Pons (tissue), 1 donor: ENCODE measurements at regions not wholly inside any gene's neighbourhood (a gene's known extent, or its start where the extent isn't known, plus 50 kb on each side); places are given as distances from the start of the nearest gene placed in this dataset.
"Not testable (repeated sequence)": the region's sequence is repeated elsewhere in the genome, so short reads cannot be mapped to it uniquely, and the experiment has no call there.

Source experiments
- DNase-seq: peaks from one replicate; pipeline ENCODE4 v3.0.0-alpha.2; 2016; ENCODE audit warnings: low spot score

DNA sequence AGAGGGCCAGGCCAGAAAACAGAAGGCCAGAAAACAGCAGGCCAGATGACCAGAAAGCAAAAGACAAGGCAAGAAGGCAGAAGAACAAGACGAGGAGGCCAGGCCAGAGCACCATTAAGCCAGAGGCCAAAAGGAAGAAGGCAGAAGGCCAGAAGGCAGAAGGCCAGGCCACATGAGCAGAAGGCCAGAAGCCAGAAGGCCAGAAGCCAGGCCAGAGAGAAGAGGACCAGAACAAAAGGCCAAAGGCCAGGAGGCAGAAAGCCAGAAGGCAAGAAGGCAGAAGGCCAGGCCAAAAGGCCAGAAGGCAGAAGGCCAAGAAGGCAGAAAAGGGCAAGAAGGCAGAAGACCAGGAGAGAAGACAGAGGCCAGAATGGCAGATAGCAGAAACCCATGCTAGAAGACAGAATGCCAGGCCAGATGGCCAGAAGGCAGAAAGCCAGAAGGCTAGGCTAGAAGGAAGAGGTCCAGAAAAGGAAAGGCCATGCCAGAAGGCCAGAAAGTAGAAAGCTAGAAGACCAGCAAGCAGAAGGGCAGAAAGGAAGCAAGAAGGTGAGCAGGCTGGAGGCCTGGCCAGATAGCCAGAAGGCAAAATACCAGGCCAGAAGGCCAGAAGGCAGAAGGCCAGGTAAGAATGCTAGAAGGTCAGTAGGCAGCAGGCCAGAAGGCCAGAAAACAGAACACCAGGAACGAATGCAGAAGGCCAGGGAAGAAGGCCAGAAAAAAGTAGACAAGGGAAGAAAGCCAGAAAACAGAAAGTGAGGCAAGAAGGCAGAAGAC is 187.6 kb downstream of the TUBA3C start:
- no peak for DNase-seq

DNA sequence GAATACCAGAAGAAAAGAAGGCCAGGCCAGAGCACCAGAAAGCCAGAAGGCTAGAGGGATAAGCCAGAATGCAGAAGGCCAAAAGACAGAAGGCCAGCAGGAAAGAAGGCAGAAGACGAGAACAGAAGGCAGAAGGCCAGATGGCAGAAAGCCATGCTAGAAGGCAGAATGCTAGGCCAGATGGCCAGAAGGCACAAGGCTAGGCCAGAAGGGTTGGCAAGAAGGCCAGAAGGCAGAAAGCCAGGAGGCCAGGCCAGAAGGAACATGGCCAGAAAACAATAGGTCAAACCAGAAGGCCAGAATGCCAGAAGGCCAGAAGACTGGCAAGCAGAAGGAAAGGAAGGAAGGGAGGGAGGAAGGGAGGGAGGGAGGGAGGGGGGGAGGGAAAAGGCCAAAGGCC is 188.8 kb downstream of the TUBA3C start:
- DNase-seq, result no peak

DNA sequence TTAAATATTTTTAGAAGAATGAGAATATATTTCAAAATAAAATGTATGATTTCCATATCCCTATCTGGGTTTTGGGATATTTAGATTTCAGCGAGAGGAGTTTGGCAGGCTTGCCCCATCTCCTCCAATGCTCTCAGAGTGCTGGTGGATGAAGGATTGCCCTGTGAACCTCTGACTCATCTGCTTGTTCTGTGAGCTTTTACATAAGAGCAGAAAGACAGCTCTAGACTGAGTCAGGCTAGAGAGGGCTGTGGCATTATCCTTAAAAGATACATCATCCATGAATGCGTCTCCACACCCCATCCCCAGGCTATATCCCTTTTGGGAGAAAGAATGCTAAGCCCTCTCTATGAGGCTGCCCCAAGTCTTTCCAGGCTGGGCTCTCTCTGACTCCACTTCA is 190.6 kb downstream of the TUBA3C start:
- DNase-seq, result peak; percentile 11

DNA sequence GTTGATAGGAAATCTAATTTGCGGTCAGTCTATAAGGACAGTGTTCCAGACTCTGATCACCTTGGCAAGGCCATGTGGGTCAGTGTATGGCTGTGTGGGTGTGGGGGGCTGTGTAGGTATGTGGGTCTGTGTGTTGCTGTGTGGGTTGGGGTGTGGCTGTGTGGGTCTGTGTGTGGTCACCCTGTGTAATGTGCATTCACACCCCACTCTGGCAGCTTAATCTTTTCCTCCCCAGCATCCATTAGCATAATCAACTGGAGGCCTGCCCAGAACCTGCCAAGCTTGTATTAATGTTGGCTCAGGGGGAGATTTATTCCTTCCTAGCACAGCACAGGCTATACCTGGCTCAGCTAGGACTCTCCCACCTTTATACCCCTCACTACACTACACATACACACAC is 203.2 kb downstream of the TUBA3C start:
- no peak for DNase-seq

DNA sequence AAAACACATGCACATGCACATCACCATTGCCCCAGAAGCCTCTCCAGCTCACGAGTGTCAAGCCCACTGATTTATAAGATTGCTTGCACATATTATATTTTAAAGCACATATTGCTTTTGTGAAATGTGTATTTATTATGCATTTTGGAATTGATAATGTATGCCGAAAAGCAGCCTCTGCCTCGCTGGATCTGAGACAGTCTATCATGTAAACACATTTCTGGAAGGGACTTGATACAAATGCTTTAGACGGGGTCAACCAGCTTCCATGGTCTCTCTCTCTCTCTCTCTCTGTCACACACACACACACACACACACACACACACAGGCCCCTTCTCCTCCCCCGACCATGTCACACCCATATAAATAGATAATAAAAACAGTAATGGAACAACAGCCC is 203.8 kb downstream of the TUBA3C start:
- DNase-seq, result no peak

DNA sequence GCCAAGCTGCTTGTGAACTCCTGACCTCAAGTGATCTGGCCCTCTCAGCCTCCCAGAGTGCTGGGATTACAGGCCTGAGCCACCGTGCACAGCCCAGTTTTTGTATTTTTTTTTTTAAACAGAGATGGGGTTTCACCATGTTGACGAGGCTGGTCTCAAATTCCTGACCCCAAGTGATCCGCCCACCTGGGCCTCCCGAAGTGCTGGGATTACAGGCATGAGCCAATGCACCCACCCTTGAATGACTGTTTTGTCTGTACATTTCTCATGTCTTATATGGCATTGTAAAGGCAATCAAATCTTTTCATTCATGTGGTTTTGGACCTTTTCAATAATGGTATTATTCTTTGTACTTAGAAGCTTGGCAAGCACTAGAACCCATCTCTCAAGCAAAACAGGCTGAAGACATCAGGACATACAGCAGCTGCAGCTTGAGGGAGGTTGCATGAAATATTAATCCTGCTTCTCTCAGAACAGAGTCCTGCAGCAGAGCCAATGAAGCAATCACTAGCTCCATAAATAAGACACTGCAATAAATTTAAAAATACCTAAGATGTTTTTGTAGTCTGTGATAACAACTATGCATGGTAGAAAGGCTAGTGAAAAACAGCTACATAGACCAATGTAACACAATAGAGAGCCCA is 209.9 kb downstream of the TUBA3C start:
- peak; percentile 76 for DNase-seq

DNA sequence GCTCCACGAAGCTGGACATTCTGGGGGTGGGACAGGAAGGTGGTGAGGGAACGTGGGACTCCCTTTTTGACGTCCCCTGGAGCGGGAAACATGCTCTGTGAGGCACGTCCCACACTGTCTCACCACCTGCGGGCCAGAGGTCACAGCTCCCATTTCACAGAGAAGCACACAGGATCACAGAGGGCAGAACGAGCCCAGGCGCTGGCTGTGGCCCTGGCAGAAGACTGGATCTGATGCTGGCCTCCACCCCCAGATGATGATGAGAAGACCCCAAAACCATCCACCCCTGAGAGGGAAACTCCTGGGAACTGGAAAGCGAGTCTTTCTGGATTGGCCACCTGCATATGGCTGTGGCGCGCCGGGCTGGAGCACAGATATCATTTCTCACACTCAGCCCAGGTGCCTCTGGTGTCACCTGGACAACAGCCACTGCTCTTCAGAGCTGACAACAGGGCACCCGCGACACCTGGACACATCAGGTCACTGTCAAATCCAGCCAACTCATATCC is 216.2 kb downstream of the TUBA3C start:
- no peak for DNase-seq

DNA sequence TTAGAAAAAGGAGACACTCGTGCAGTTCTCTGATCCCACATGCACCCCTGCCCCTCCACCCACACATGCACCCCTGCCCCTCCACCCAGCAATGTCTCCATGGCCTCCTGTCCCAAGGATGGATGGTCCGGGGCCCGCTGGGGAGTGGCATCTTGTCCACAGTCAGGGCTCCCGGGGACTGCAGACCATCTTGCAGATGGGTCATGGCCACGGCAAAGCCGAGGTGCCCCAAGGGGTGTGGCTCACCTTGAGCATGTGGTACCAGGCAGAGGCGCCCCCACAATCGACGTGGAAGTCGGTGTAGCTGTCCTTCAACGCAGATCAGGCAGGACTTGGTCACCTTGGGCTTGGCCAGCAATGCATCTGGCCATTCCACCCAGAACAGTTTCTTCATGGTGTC is 216.7 kb downstream of the TUBA3C start:
- no peak for DNase-seq

DNA sequence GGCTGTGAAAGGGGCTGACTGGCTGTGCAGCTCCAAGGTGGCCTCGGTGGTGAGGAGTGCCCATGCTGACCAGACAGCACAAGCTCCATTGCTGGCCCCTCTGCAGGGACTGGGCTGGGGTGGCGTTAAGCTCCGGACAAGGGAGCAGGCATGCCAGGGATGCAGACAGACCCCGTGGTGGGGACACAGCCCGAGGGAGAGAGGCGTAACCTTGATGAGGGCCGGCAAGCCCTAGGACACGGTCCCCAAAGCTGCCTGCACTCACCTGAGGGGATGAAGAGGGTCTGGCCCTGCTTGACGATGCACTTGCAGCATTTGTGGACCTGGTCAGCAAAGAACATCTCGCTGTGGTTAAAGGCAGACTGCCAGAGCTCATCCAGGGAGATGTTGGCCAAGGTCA is 217.9 kb downstream of the TUBA3C start:
- not testable (repeated sequence) for DNase-seq

DNA sequence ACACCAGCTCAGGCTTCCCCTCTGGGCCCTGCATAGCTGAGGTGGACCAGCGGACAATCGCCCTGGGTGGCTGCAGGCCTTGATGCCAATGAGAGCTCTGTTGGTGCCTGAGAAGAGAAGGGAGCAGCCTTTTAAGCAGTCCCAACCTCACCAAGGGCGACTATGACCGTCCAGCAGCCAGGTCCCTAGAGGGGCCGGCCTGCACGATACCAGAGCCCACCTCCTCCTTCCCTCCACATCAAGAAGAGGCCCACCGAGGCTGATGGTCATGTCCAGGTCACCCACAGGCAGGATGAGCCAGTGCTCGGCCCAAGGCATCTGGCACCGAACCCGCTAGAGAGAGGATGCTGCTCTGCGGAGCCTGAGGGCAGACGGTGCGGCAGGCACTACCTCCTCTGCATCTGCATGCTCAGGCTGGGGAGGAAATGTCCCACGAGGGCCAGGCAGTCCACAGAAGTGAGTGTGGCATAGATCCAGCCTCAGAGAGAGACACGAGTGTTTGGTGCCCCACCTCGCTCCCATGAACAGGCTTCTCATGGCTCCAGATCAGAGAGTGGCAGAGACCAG is 219.4 kb downstream of the TUBA3C start:
- DNase-seq, result no peak

DNA sequence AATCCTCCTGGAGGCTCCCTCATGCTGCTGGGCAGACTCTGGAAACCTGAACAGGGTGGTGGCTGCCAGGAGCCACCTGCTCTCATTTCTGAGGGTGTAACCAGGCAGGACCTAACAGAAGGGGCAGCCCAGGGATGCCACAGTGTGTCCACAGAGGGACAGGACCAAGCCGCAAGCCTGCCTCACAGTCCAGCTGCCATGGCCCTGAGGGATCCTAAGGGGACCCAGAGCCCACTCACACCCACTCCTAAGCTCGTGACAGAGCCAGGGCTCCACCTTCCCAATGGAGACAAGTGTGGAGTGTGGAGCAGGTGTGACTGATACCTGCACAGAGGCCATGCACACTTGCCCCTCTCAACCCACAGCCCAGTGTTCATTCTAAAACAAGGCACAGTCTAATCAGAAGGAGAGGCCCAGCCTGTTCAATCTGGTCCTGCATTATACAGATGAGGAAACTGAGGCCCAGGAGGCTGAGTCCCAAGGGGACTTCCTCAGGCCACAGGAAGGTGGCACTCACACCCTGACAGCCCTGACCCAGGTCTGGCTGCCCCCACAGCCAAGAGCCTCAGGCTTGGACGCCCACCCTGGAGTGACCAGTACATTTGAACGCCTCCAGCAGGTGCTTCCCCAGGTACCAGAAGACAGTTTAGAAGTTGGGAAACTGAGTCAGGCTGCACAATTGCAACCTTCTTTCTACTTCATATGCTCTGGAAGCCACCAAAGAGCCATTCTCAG is 220.1 kb downstream of the TUBA3C start:
- no peak for DNase-seq

DNA sequence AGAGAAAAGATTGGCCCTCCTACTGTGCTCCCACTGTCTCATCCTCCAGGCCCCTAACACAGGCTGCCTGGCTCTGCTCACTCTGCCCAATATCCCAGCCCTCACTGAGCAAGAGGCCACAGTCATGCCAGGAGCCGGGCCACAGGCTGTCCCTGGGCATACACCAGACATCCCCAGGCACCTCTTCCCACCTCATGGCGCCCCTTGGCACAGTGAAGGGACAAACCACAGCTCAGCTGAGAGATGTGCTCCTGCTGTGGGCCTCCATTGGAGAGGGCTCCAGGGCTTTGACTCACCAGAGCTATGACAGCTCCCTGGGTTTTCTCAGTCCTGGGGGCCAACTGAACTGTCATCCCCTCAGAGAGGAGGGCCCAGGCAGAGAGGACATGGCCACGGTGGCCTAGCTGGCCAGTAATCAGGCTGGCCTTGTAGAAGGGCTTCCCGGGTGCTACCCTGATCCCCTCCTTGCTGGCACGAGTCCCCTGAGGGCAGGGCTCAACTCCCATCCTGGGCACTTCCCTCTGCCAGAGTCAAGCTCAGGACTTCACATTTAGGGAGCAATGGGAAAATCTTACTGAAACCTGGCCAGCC is 220.9 kb downstream of the TUBA3C start:
- no peak for DNase-seq

DNA sequence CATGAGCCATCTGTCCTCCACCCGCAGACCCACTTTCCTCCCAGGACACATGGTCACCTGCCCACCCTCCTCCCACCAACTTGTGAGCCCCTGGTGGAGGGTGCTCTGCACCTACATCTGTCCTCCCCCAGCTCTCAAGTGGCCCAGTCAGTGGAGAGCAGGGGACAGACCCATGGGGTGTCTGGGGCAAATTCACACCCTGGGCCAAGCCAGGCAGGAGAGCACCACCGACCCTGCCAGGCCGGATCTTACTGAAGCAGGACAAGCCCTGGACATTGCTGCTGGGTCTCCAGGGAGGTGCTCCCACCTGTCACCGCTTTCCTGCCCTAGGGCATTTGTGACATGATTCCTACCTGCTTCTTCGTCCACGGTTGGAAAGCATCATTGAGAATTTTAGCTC is 221.6 kb downstream of the TUBA3C start:
- DNase-seq, result no peak

DNA sequence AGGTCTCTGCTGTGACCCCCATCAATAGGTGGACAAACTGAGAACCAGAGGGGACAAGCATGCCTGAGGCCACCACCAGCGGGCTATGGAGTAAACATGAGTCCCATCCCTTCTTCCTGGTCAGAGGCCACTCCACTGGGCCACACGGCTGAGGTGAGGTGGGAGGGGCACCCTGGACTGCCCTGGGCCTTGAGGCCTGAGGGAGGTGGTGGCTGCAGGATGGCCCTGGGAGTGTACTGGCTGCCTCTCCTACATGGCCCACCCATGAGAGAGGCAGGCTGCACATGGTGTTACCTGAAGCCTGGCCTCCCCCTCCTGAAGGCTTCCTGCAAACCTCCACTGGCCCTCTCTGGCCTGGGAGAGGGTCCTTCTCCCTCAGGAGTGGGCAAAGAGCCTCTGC is 222.4 kb downstream of the TUBA3C start:
- no peak for DNase-seq

DNA sequence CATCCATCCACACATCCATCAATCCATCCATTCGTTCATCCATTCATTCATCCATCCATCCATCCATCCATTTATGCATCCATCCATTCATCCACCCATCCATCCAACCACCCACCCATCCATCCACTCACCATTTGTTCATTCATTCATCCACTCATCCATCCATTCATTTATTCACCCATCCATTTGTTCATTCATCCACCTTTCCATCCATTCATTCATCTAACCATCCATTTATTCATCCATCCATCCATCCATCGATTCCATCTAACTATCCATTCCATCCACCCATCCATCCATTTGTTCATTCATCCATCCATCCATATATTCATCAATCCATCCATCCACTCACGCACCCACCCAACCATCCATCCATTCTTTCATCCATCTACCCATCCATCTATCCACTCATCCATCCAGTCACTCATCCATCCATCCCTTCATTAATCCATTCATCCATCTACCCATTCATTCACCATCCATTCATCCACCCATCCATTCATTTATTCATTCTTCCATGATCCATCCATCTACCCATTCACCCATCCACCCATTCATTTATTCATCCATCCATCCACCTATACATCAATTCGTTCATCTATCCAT is 225.0 kb downstream of the TUBA3C start:
- no peak for DNase-seq

DNA sequence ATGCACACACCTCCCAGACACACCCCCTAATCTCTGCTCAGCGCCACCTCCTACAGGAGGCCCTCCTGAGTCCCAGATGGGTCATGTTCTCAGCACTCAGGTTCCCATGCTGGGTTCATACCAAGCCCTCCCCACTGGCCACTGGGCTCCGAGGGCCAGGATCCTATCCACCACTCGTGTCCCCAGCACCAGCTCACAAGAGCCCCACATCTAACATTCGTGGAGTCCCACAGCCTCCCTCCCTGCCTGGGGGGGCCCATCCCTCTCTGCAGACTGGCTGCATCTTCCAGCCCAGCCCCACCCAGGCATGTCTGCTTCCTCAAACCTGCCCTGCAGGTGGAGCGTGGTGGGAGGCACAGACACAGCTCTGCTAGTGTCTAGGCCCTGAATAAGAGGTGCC is 227.4 kb downstream of the TUBA3C start:
- no peak for DNase-seq

DNA sequence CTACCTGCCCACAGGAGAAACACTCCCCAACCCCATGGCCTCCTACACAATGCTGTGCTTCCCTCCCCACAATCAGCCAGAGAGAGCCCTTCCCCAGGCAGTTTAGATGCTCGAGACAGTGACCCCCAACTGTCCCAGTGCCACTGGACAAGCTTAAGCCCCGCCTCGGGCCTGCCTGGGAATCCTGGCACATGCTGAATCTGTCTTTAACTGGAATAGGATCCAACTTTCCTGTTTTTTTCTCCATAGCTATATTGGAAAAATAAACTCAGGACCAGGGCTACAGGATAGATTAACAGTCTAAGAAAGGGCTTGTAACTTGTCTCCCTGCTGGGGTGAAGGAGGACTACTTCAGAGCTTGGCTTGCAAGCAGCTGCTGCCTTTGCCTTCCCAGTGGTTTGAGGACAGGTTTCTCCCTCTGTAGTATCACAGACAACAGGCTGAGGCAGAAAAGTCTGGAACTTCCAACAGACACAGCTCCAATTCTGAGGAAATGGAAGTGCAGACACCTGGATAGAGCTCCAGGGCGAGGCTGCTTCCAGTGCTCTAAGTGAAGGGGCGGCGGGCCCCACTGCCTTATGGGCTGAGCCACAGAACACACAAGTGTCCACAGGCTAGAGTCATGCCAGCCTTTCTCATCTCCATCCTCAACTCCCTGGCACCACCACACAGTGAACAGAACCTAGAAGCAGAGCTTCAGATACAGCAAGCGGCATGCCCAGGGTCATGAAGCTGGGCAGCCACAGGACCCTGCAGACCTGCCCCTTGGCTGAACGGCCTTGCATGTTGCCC is 228.3 kb downstream of the TUBA3C start:
- DNase-seq, result no peak

DNA sequence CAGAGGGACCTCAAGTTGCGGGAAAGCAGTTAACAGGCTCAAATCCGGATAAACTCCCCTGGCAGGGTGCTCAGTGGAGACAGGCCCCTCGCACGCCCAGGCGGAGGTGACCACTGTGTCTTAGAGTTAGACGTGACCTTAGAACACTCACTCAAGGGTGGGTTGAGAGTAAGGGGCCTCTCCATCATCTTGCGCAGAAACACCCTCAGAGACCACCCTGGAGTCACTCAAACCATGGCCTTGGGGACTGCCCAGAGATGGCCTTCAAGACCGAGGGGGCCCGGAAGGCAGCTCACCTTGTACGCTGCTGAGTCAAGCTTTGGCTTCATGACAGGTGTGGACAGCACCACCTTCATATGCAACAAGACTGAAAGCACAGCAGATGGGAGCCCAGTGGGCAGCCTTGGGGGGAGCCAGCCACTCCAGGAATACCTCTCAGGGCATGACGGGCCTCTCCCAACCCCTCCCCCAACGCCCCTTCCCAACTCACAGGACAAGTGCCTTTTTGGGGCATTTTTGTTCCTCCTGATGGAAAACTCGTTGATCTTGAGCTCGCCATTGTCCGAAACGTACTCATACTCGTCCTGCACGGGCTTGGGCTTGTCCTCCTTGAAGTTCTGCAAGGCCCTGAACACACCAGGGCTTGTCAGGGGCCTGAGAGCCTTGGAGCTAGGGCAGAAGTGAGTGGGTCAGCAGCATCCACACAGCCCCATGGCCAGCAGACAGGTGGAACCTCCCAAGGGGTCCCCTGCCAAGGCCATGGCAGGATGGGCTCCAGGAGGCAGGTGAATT is 229.2 kb downstream of the TUBA3C start:
- DNase-seq, result no peak

DNA sequence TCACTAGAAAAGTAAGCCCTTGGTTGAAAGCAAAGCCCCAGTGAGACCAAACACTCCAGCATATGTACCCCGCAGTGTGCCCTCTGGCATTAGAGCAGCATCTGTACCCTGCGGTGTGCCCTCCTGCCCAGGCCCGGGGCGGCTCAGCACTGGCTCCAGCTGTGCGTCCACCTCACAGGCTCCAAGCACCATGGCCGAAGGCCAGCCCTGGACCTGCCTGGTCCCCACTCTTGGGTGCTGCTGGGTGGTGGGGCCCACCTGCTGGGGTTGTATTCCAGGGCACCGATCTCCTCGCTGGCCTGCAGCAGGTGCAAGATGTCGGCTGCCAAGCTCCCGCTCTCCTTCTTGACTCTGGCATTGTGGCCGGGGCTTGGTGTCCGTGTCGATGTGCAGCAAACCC is 230.2 kb downstream of the TUBA3C start:
- no peak for DNase-seq

DNA sequence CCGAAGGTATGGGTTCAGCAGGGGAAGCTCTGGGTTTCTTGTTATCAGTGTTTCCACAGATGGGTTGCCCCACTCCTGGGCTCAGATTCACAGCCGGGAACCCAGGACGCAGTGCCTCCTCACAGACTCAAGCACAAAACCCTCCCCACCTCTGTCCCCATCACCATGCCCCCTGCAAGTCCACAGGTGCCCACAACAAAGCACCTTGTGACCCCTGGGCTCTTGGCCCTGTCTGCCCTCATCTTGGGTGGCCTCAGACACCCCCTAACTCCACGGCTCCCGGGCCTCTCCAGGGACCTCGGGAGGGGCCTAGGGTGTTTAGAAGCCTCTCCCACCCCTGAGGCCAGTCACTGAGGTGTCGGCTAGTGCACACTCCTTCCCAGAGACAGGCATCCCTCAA is 231.7 kb downstream of the TUBA3C start:
- no peak for DNase-seq
